Left ventricle myocardium superior (tissue), 1 donor: ENCODE measurements at regions not wholly inside any gene's neighbourhood (a gene's known extent, or its start where the extent isn't known, plus 50 kb on each side); places are given as distances from the start of the nearest gene placed in this dataset.

ENCODE experiments used
- ATAC-seq: fragments of 200-7000 bp; cut with Tn5 transposase; one replicate; pipeline ENCODE4 v1.9.1; 2020; ENCODE audit warnings: mild to moderate bottlenecking, moderate library complexity
- DNase-seq: peaks from one replicate; pipeline ENCODE4 v3.0.0-alpha.2; 2020
- intact Hi-C: fragments of 100-400 bp; cut with micrococcal nuclease; formaldehyde crosslinking; loops from one replicate; pipeline ENCODE4 v1.11.0; 2022
- donor health status: DM: no; HTN: yes; CAD: no; lungs with severe emphysema.

- DNase-seq = no peak
- intact Hi-C loops = no loop called here
- ATAC-seq = no peak
Observed at GRCh38 chr2:41930807-41931566, 116.8 kb upstream of the PKDCC start.

- intact Hi-C loops = no loop called here
- DNase-seq = peak; percentile 88
Observed at GRCh38 chr2:41932241-41933045, 115.4 kb upstream of the PKDCC start.

GRCh38 chr2:41933046-41933420 is 114.8 kb upstream of the PKDCC start:
- DNase-seq (no peak), ATAC-seq (no peak)
- intact Hi-C loops = no loop called here

More at GRCh38 chr2:41932241-41933045, 115.4 kb upstream of the PKDCC start:
- ATAC-seq = peak; percentile 81

GRCh38 chr2:41933585-41934320 is 114.1 kb upstream of the PKDCC start:
- intact Hi-C loops = no loop called here
- ATAC-seq (peak; percentile 39), DNase-seq (no peak)

GRCh38 chr2:41934329-41934958 is 113.4 kb upstream of the PKDCC start:
- intact Hi-C loops = no loop called here
- peak; percentile 22 for ATAC-seq
- DNase-seq = peak; percentile 62

- DNase-seq = no peak
- ATAC-seq = no peak
- intact Hi-C loops = no loop called here
Observed at GRCh38 chr2:41935002-41935401, 112.8 kb upstream of the PKDCC start.

GRCh38 chr2:41935825-41936224 is 112.0 kb upstream of the PKDCC start:
- DNase-seq (no peak), ATAC-seq (no peak)
- intact Hi-C loops = no loop called here

GRCh38 chr2:41936771-41937463 is 110.9 kb upstream of the PKDCC start:
- ATAC-seq (no peak), DNase-seq (no peak)
- intact Hi-C loops = no loop called here

- DNase-seq (no peak), ATAC-seq (no peak)
- intact Hi-C loops = no loop called here
Observed at GRCh38 chr2:41937464-41937906, 110.3 kb upstream of the PKDCC start.

- intact Hi-C loops = no loop called here
- DNase-seq (peak; percentile 60), ATAC-seq (peak; percentile 46)
Observed at GRCh38 chr2:41937921-41938708, 109.7 kb upstream of the PKDCC start.

- DNase-seq (no peak), ATAC-seq (no peak)
- intact Hi-C loops = no loop called here
Observed at GRCh38 chr2:41940060-41940744, 107.6 kb upstream of the PKDCC start.

- intact Hi-C loops = no loop called here
- DNase-seq = peak; percentile 54
- ATAC-seq = peak; percentile 50
Observed at GRCh38 chr2:41940745-41941063, 107.1 kb upstream of the PKDCC start.

- ATAC-seq (no peak), DNase-seq (no peak)
- intact Hi-C loops = no loop called here
Observed at GRCh38 chr2:41941831-41942230, 106.0 kb upstream of the PKDCC start.

- intact Hi-C loops = no loop called here
- ATAC-seq (no peak), DNase-seq (no peak)
Observed at GRCh38 chr2:41942278-41942677, 105.5 kb upstream of the PKDCC start.

GRCh38 chr2:41943159-41943558 is 104.7 kb upstream of the PKDCC start:
- ATAC-seq = no peak
- no peak for DNase-seq
- intact Hi-C loops = no loop called here

- intact Hi-C loops = no loop called here
- ATAC-seq = peak; percentile 24
- DNase-seq = no peak
Observed at GRCh38 chr2:41944220-41944880, 103.5 kb upstream of the PKDCC start.

GRCh38 chr2:41947701-41948396 is 100.0 kb upstream of the PKDCC start:
- DNase-seq = peak; percentile 75
- ATAC-seq = peak; percentile 95
- intact Hi-C loops = no loop called here
